Ovary (tissue), 3 donors: ENCODE measurements at regions not wholly inside any gene's neighbourhood (a gene's known extent, or its start where the extent isn't known, plus 50 kb on each side); places are given as distances from the start of the nearest gene placed in this dataset.
"Not testable (repeated sequence)": the region's sequence is repeated elsewhere in the genome, so short reads cannot be mapped to it uniquely, and the experiment has no call there.

ENCODE experiments used
- CTCF ChIP-seq, 3 donors: fragments of 450-650 bp in 2 of 3; fragments of 200-600 bp in 1 of 3; IDR thresholded peaks; one replicate each; pipeline versions ENCODE4 v1.5.1 to v1.8.0; 2016 to 2022; ENCODE audit warnings: antibody characterized with exemption in 3 of 3, mild to moderate bottlenecking in 1 of 3
- EP300 ChIP-seq: sonication (generic); formaldehyde crosslinking; IDR thresholded peaks from one replicate; pipeline ENCODE4 v1.6.1; 2017; ENCODE audit warnings: antibody characterized with exemption
- donor health status: DM: no; HTN: no; CAD: no.

GRCh38 chr15:31719396-31720022, 310.8 kb upstream of the CHRNA7 start:
- not testable (repeated sequence) for TF ChIP-seq CTCF (IDR thresholded peaks at IDR 0.05); EP300
